NCI-H2171 treated with DMSO at 0.1 percent for 48 hours (cell line): ENCODE measurements at regions not wholly inside any gene's neighbourhood (a gene's known extent, or its start where the extent isn't known, plus 50 kb on each side); places are given as distances from the start of the nearest gene placed in this dataset.
"Not testable (repeated sequence)": the region's sequence is repeated elsewhere in the genome, so short reads cannot be mapped to it uniquely, and the experiment has no call there.

ENCODE experiments used
- DNase-seq: peaks from one replicate; lab custom pipeline; 2025; lab: John Stamatoyannopoulos, UW

DNA sequence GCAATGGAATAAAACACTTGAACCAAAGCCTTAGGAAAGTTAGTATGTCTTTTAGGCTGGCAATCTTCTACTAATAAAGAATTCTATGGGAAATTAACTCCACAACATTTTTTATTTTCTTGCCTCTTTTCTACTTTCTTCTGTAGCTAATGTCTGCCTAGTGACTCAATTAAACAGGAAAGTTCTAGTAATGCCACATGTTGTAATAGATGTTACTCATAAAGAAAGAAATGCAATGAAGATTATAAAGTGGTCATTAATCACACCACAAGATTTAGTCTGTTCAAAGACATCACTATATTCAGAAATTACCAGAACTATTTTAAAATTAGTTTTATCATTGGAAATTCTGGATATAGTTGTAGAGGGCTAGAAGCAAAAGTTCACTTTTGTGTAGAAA lies 329.7 kb downstream of the SI start:
- no peak for DNase-seq

DNA sequence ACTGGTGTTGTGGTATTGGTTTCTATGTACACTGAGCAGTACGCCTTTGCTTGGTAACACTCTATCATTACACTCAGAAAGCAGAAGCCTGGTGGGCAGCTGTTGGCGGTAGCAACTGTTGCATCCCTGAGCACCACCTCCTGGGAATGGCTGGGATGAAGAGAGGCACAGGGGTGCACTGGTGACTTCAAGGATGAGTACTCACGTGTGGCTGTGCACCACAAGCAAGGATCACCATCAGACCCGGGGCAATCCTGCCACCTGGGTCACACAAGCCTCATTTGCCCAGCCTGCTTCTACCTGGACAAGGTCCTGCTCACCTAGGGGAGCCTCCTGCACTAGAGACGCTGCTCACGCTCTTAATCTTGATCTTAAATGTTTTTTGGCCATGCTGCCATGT lies 336.4 kb downstream of the SI start:
- no peak for DNase-seq

DNA sequence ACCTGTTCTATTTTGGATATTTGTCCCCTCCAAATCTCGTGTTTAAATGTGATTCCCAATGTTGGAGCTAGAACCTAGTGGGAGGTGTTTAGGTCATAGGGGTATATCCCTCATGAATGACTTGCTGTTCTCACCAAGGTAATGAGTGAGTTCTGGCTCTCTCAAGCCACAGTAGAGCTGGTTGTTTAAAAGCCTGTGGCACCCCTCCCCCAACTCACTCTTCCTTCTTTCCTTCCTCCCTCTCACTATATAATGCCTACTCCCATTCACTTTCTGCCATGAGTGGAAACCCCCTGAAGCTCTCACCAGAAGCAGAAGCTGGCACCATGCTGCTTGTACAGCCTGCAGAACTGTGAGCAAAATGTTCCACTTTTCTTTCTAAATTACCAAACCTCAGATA lies 341.1 kb downstream of the SI start:
- DNase-seq = no peak

DNA sequence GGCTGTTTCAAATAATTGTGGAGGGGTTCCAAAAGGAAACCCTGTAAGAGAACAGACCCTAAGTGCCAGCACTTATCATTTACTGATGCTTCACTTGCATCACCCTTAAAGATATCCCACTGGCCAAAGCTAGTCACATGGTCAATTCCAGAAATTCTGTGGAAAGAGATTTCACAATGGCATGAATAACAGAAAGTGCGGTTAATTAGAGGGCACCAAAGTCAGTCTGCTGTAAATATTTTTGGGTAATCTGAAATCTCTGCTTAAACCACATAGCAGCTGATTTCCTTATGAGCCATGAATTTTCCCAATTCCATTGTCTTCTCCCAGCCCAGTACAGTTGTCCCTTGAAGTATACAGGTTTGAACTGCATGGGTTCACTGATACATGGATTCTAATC lies 346.1 kb downstream of the SI start:
- no peak for DNase-seq

DNA sequence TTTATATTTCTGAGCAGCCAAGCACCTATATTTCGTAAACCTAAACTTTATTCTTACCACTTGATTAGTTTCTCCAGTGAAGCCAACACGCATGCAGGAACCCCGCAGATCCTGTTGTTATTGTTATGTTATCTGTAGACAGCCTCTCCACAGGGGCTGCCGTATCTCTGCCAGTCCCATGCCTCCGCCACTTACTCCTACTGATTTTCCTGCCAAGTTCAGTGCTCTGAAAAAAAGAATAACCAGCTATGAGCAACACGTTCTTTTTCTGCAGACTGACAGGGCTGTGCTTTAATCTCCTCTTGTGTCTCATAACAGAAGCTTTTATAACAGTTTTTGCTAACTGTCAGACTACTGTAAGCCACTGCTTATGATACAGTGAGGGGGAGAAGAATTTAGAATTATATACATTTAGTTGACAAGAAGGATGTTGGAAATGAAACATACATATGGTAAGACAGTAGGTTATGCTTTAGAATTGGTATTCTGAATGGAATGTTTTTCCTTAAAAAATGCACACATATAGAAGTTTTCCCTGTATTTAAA lies 347.4 kb downstream of the SI start:
- DNase-seq = peak; percentile 9

DNA sequence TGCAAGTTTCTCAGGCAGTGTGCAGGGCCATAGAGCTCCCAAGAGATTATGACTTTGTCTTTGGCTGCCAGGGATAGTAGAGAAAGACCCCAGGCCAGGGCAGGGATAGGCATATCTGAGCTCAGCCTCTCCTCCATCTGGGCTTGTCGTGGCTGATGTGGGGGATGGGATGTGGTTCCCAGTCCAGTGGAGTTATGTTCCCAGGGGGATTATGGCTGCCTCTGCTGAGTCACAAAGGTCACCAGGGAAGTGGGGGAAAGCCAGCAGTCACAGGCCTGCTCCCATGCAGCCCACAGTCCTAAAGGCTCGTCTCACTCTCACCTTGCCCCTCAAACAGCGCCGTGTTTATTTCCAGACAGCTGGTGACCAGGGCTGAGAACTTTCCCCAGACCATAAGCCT lies 354.9 kb downstream of the SI start:
- DNase-seq = no peak

DNA sequence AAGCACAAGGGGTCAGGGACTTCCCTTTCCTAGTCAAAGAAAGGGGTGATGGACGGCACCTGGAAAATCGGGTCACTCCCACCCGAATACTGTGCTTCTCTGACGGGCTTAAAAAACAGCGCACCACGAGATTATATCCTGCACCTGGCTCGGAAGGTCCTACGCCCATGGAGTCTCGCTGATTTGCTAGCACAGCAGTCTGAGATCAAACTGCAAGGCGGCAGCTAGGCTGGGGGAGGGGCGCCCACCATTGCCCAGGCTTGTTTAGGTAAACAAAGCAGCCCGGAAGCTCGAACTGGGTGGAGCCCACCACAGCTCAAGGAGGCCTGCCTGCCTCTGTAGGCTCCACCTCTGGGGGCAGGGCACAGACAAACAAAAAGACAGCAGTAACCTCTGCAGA lies 375.5 kb downstream of the SI start:
- not testable (repeated sequence) for DNase-seq

DNA sequence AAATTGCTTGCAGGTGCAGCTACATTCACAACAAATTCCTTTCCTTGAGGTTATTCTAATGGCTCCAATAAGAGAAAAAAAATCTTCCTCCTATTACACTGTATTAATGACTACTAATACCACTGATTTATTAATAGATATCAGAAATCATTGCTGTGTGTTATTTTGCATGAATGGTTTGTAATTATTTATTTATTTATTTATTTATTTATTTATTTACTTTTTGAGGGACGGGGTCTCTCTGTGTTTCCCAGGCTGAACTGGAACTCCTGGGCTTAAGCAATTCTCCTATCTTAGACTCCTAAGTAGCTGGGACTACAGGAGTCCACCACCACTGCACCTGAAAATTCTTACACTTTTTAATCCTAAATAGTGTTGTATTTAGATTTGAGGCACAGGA lies 390.4 kb downstream of the SI start:
- DNase-seq = no peak

DNA sequence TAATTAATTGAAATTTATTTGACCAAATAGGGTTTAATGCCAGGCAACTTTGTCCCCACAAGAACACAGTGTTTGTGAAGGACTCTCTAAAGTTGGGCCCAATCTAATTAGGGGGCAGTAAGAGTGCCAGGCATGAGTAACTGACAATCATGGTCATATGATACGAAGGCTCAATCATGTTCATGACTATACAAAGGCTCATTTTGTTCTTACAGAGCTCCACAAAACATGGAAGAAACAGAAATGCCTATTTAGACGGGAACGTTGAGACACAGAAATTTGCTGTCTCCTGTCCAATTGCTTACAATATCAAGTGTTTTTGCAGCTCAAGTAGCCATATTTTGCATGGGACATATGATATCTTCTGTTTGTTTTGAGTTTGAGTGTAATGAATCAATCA lies 391.1 kb downstream of the SI start:
- peak; percentile 24 for DNase-seq

DNA sequence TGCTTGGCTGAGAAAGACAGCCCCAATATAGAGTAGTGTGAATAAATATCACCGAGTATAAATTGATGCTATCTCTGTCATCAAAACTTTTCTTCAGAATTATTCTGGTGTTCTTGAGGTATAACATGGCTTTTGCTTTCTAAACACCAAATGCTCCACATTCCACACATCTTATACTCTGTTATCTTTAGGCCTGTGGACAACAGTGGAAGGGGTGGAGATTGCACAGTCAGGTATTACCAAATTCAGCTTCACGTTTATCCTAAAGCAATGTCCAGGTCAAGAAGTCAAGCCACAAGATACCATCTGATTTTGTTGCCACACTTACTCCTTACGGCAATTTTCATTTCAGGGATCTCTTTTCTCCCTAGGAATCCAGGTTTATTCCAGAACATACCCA lies 394.8 kb downstream of the SI start:
- DNase-seq = no peak

DNA sequence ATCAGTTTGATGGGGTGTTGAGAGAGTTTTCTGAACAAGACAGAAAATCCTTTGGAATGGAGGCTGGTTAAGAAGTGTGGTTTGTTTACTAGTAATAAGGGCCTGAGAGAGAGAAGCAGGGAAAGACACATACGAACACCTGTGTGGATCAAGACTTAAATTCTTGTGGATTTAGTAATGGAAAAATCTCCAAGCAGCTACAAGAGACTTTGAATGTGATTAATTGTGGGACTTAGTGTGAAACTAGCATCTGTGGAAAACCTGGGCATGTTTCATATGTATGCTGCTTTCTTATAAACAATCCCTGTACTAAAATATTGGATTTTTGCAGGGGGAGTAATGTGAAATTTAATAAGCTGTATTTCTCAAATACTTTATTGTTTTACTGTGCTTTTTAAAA lies 399.1 kb downstream of the SI start:
- no peak for DNase-seq

DNA sequence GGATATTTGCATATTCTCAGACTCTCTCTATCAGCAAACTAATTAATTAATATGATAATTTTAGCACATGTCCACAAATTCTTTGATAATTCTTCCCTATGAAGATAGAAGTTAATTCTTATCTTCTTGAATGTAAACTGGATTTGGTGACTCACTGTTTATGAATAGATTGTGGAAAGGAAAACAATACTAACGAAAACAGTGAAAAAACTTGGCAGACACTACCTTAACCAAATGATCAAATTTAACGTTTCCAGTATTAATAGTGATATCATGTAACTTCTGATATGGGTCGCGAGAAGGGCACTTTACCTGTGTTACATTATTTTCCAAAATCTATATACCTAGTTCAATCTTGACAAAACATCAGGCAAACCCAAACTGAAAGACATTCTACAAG lies 401.0 kb downstream of the SI start:
- no peak for DNase-seq

DNA sequence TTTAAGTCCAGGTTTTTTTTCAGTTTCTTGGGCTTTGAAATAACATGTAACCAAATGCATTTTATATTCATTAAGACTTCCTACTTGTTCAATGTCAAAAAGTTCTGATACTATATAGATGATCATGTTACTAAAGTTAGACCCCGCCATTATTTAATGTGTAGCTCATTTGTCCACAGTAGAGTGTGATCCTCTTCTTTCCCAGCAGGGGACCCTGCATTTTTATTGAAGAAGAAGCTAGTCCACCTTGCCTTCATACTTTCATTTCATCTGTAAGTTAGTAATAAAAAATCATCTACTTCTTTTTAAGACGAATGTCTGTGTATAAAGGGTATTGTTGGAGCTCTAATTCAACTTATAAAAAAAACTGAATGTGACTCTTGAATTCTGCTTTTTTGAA lies 404.6 kb downstream of the SI start:
- DNase-seq = no peak

DNA sequence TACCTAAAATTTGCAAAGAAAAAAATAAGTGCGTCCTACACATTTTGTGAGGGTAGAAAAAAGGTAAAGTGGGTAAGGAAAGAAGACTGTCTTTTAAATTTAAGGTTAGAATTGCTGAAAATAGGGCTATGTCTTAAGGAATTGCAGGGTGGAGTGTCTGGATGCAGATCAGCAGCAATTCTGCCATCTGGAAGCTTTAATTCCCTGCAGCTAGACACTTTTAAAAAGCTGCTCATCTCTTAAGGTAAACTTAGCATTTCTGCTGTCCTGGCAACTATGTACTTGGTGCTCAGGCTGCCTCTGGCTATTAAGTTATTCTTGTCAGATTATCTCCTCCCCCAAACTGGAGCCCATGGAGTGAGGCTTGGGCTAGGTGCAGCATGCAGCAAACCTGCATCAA lies 420.2 kb downstream of the SI start:
- no peak for DNase-seq

DNA sequence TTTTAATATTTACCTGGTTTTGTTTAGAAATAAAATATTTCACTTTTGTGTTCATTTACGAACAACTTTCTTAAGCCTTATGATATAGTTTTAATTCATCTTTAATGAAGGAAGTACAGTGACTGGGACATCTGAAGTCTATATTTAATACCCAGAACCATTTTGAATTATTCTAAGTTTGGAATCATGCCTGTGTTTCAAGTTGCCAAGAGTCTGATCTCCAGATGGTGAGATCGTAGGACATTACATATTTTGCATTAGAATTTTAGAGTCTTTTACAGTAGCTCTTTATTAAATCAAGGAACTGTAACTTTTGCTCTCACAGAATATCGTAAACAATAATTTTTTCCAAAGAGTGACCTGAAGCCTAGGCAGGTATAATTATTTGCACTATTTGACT lies 420.7 kb downstream of the SI start:
- peak; percentile 17 for DNase-seq

DNA sequence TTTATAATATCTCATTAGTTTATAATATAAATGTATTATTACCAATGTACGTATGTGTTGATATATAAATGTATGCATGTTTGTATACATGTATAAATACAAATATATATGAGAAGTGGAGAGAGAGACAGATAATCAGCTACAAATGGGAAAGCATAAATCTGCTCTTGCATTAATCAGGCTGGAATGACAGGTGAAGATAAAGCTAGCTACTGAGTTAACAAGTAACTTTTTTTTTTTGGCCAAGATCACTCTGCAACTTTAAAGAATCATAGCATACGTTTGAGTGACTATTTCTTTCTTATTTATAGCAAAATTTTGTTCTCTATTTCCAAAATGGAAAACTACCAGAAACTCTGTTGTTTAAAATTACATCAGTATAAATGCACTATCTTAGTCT lies 422.8 kb downstream of the SI start:
- no peak for DNase-seq

DNA sequence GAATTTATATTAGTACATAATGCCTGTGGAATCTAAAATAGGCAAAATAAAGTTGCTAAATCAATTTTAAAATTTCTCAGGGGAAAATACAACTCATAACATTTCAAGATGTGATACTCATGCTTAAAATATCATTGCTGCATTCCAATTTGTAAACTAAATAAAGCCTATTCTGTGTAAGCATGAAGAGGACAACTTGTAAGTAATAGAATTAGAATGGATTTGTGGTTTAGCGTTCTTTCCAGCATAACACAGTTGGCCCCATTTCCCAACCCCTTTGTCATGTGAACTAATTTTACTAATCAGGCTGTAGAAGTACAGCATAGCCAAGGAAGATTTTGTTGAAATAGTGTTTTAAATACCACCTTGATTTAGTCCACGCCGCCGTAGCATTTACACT lies 437.2 kb downstream of the SI start:
- no peak for DNase-seq

DNA sequence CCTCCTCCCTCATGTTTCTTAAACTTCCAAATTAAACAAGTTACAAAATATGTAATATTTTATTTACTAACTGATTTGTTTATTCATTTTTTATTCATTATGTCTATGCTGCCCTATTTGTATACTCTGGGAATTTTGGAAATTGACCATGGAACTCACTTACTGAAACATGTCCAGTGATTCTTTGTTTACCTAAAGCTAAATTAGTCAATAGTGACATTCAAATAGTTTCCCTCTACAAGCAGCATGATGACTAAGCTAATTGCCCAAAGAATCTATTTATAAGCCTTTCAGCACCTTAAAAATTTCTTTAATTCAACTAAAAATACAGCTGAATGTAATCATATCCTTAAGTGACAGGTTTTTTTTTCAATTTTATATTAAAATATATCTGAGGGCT lies 437.7 kb downstream of the SI start:
- DNase-seq = no peak

DNA sequence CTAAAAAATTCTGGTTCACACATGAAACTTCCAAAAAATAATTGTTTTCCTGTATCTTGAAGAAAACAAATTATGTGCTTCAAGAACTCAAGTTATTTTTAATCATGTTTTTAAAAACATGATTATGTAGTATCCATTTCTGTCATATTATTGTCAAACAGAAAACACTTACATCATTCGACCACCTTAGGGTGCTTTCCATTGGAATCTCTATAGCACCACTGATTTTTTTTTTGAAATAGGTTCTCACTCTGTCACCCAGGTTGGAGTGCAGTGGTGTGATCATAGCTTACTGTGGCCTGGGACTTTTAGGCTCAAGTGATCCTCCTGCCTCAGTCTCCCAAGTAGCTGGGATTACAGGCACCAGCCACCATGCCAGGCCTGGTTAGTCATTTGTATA lies 457.3 kb downstream of the SI start:
- DNase-seq = no peak

DNA sequence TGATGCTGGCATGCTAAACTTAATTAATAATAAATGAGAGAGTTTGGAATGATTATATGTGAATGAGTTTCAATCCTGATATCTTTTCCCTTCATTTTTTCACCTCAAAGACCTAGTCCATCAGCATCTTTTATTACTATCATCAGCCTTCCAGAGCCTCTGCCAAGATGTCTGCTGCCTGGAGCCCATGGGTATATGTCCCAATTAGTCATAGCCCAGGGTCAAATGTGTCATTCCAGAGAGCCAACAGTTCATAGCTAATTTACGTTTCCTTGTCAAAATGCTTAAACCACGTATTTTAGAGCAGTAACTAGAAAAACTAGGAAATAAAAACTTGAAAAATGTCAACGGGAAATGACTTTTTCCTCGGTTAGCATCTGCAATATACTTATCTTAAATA lies 457.9 kb downstream of the SI start:
- DNase-seq = no peak

DNA sequence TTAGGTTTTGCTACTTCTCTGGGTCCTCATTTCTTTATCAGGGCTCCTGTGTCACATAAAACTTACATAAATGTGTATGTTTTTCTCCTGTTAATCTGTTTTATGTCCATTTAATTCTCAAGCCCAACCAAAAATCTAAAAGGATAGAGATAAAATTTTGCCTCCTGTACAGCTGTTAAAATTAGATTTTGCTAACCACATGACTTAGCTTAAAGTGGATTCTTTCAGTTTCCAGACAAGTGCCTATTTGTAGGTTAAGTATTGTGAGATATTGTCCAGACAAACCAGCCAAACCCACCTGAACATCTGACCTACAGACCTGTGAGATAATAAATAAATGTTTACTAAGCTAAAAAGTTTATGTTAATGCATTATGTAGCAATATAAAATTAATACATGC lies 465.5 kb downstream of the SI start:
- no peak for DNase-seq

DNA sequence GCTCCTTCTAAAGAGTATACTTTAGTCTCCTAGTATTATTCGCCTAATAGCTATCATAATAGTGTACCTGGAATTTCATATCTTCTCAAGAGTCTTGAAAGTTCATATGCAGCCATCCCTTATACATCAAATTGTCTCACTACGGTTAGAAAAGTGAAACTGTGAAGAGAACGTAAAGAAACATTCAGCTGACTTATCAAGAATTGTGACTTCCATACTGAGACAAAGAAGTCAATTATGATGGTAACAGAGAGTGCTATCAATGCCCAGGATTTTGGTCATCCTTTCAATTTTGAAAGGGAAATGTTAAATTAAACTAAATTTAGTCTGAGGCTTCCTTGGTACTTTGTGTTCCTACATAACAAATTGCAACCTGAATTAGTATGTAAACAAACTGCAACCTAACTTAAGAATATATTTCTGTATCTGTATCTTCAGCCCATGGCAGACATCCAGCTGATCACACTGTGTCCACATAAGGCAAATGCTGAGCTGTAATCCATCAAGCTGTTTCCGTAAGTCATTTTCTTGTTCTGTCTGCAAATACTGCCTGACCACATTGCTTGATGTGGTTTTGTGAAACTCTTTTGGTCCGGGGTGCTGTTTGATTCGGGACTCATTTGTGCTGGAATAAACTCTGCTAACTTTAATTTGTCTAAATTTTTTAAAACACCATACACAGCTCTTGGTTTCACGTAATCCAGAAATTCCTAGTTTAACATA lies 469.6 kb downstream of the SI start:
- DNase-seq = no peak

DNA sequence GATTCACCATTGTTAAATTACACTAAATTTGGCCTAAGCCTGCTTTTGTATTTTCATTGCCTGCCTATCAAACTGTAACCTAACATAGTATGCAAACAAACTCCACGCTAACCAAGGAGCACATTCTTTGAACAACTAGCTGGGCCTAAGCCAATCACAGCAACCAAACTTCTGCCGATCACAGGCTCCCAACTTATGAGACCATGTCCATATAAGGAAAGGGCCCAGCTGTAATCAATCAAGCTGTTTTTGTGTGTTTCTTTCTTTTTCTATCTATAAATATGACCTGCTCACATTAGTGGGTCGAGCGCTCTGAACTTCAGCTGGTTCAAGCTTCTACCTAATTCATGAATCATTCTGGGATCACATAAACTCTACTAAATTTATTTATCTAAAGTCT lies 473.6 kb downstream of the SI start:
- no peak for DNase-seq

DNA sequence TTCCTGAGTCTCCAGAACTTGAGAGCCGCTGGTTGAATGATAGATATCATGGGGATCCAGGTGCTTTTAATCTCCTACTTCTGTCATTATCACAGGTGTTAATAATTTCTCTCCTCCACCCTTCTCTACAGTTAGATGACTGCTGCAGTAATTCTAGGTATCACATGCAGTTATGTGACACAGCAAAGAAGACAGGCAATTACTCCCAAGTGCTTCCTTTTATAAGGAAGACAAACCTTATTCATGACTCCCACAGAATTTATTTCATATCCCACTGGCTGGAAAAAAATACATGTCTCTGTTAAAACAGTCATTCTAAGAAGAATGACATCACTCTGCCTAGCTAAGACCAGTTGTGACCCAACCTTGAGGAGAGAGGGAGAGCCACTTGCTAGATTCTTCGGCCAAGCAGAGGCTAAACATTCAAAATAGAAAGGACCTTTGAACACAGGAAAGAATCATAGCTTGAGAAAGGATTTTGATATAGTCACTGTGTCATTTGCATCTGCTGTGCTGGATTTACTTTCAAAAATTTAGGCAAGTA lies 500.6 kb downstream of the SI start:
- no peak for DNase-seq
